H1 (cell line): ENCODE measurements at regions not wholly inside any gene's neighbourhood (a gene's known extent, or its start where the extent isn't known, plus 50 kb on each side); places are given as distances from the start of the nearest gene placed in this dataset.

ENCODE experiments used
- CTCF ChIA-PET: fragments of 300-600 bp; sonication (Branson Sonifier 250); formaldehyde crosslinking; loops from one replicate; lab custom pipeline; 2021; ENCODE audit not compliant: partially characterized antibody; lab: Charles Lee
- POLR2A ChIA-PET: fragments of 300-600 bp; sonication (Branson Sonifier 250); formaldehyde crosslinking; loops from one replicate; lab custom pipeline; 2021; ENCODE audit warnings: inconsistent platforms; ENCODE audit not compliant: partially characterized antibody; lab: Charles Lee
- DNase-seq, 2 experiments: peaks; one replicate each; pipeline versions ENCODE4 v3.0.0 to v3.0.0-alpha.2; 2010 to 2022; ENCODE audit warnings: low spot score in 2 of 2, low read depth in 1 of 2, mixed read lengths in 1 of 2
- FAIRE-seq: peaks from 2 replicates; lab custom pipeline; 2011; peaks lifted over from hg19 to GRCh38; lab: Jason Lieb, UNC
- H2AFZ ChIP-seq: 2 replicates; pipeline ENCODE4 v1.8.1; 2012; ENCODE audit warnings: low read length, inconsistent platforms
- H2AK5ac ChIP-seq: 2 replicates; pipeline ENCODE4 v1.6.1; 2013; ENCODE audit warnings: low read depth, low read length
- H2BK120ac ChIP-seq: replicated peaks from 2 replicates; pipeline ENCODE3; 2013; ENCODE audit warnings: low read depth, low read length, inconsistent platforms
- H2BK12ac ChIP-seq: 2 replicates; pipeline ENCODE4 v1.6.1; 2013; ENCODE audit warnings: low read depth, low read length
- H2BK15ac ChIP-seq: 2 replicates; pipeline ENCODE4 v1.6.1; 2013; ENCODE audit warnings: low read length
- H2BK20ac ChIP-seq: 2 replicates; pipeline ENCODE4 v1.6.1; 2013; ENCODE audit warnings: low read length
- H2BK5ac ChIP-seq: 2 replicates; pipeline ENCODE4 v1.6.1; 2013; ENCODE audit warnings: low read depth, low read length
- H3K14ac ChIP-seq: 2 replicates; pipeline ENCODE4 v1.6.1; 2013; ENCODE audit warnings: inconsistent platforms; ENCODE audit not compliant: insufficient read length
- H3K18ac ChIP-seq: 2 replicates; pipeline ENCODE4 v1.6.1; 2013; ENCODE audit warnings: low read length; ENCODE audit errors: extremely low read depth
- H3K23ac ChIP-seq: 2 replicates; pipeline ENCODE4 v1.6.1; 2013; ENCODE audit warnings: inconsistent platforms; ENCODE audit not compliant: insufficient read length
- H3K23me2 ChIP-seq: 2 replicates; pipeline ENCODE4 v1.6.1; 2013; ENCODE audit warnings: low read depth, low read length
- H3K27ac ChIP-seq: 2 replicates; pipeline ENCODE4 v1.6.1; 2011; ENCODE audit warnings: low read depth, low read length, inconsistent platforms
- H3K27me3 ChIP-seq, 4 experiments: replicated peaks in 1 of 4; 1 replicate in 1 of 4; 2 replicates in 3 of 4; pipeline versions ENCODE4 v1.6.1 to v1.8.1; 2011 to 2013; ENCODE audit warnings: low read length in 3 of 4, mild to moderate bottlenecking in 3 of 4, inconsistent platforms in 2 of 4, mixed read lengths in 2 of 4, moderate library complexity in 1 of 4; ENCODE audit not compliant: control insufficient read depth in 3 of 4, insufficient read depth in 3 of 4; ENCODE audit errors: extremely low read depth in 1 of 4
- H3K36me3 ChIP-seq, 4 experiments: 2 replicates each; pipeline versions ENCODE4 v1.6.1 to v1.8.1; 2011 to 2013; ENCODE audit warnings: mild to moderate bottlenecking in 4 of 4, low read length in 3 of 4, moderate library complexity in 2 of 4, control low read depth in 1 of 4, inconsistent platforms in 1 of 4; ENCODE audit not compliant: insufficient read depth in 4 of 4, control insufficient read depth in 2 of 4
- H3K4ac ChIP-seq: replicated peaks from 2 replicates; pipeline ENCODE3; 2013; ENCODE audit warnings: low read length, low read depth, mixed read lengths, inconsistent platforms; ENCODE audit not compliant: insufficient read length
- H3K4me1 ChIP-seq, 4 experiments: replicated peaks in 1 of 4; 1 replicate in 1 of 4; 2 replicates in 3 of 4; pipeline versions ENCODE4 v1.6.1 to v1.8.1; 2011 to 2013; ENCODE audit warnings: low read length in 3 of 4, inconsistent platforms in 2 of 4, mixed read lengths in 1 of 4; ENCODE audit not compliant: insufficient read depth in 4 of 4, control insufficient read depth in 3 of 4
- H3K4me2 ChIP-seq, 2 experiments: 2 replicates each; pipeline versions ENCODE4 v1.6.1 to v1.8.1; 2011 to 2013; ENCODE audit warnings: low read depth in 2 of 2, low read length in 2 of 2, control low read depth in 1 of 2, inconsistent platforms in 1 of 2, mild to moderate bottlenecking in 1 of 2; ENCODE audit not compliant: insufficient read depth in 1 of 2
- H3K4me3 ChIP-seq, 4 experiments: fragments of 200-600, 300-600 bp in 1 of 4; sonication (generic), shearing (Covaris generic), sonication (Bioruptor Twin) in 1 of 4; 2 replicates each; pipeline versions ENCODE4 v1.5.1 to v1.8.1; 2011 to 2016; ENCODE audit warnings: low read length in 4 of 4, low read depth in 3 of 4, control low read depth in 2 of 4, inconsistent platforms in 2 of 4, mild to moderate bottlenecking in 2 of 4, mixed read lengths in 1 of 4, moderate library complexity in 1 of 4; ENCODE audit not compliant: insufficient read depth in 2 of 4; ENCODE audit errors: extremely low read depth in 1 of 4
- H3K56ac ChIP-seq: replicated peaks from 2 replicates; pipeline ENCODE3; 2013; ENCODE audit warnings: low read depth, mild to moderate bottlenecking, mixed read lengths, low read length, inconsistent platforms; ENCODE audit not compliant: insufficient read length
- H3K79me1 ChIP-seq: 2 replicates; pipeline ENCODE4 v1.6.1; 2013; ENCODE audit warnings: low read depth, low read length, control low read depth
- H3K79me2 ChIP-seq, 2 experiments: 2 replicates each; pipeline versions ENCODE4 v1.6.1 to v1.8.1; 2012 to 2013; ENCODE audit warnings: low read length in 2 of 2, mild to moderate bottlenecking in 2 of 2, inconsistent platforms in 1 of 2; ENCODE audit not compliant: insufficient read depth in 2 of 2, control insufficient read depth in 1 of 2
- H3K9ac ChIP-seq, 4 experiments: replicated peaks in 1 of 4; 1 replicate in 1 of 4; 2 replicates in 3 of 4; pipeline versions ENCODE4 v1.6.1 to v1.8.1; 2011 to 2013; ENCODE audit warnings: low read depth in 3 of 4, low read length in 3 of 4, control low read depth in 2 of 4, mild to moderate bottlenecking in 2 of 4, moderate library complexity in 2 of 4, inconsistent platforms in 1 of 4; ENCODE audit errors: extremely low read depth in 1 of 4
- H3K9me3 ChIP-seq, 2 experiments: 2 replicates each; pipeline versions ENCODE4 v1.6.1 to v1.8.1; 2012 to 2013; ENCODE audit warnings: mild to moderate bottlenecking in 2 of 2, moderate library complexity in 2 of 2, control low read depth in 1 of 2, inconsistent platforms in 1 of 2, low read depth in 1 of 2, low read length in 1 of 2, mixed read lengths in 1 of 2; ENCODE audit not compliant: insufficient read depth in 2 of 2
- H4K20me1 ChIP-seq, 2 experiments: replicated peaks in 1 of 2; 2 replicates each; pipeline versions ENCODE3 to v1.8.1; 2011 to 2013; ENCODE audit warnings: inconsistent platforms in 2 of 2, low read length in 2 of 2, mild to moderate bottlenecking in 1 of 2; ENCODE audit not compliant: insufficient read depth in 2 of 2, control insufficient read depth in 1 of 2
- H4K5ac ChIP-seq: 2 replicates; pipeline ENCODE4 v1.6.1; 2013; ENCODE audit warnings: low read length, low read depth, mixed read lengths, inconsistent platforms; ENCODE audit not compliant: insufficient read length
- H4K8ac ChIP-seq: 2 replicates; pipeline ENCODE4 v1.8.0; 2013; ENCODE audit warnings: mild to moderate bottlenecking, moderate library complexity, low read length, inconsistent platforms; ENCODE audit not compliant: insufficient read depth; ENCODE audit errors: extremely low read depth
- H4K91ac ChIP-seq: replicated peaks from 2 replicates; pipeline ENCODE3; 2013; ENCODE audit warnings: low read length, mixed read lengths, inconsistent platforms; ENCODE audit not compliant: insufficient read length
- EZH2 ChIP-seq: fragments of 200-600 bp; sonication (generic); IDR thresholded peaks from 2 replicates; pipeline ENCODE4 v1.7.1; 2012; ENCODE audit warnings: low read depth, mild to moderate bottlenecking, moderate library complexity, low read length, inconsistent platforms; ENCODE audit not compliant: severe bottlenecking
- FOSL1 ChIP-seq: IDR thresholded peaks from 2 replicates; pipeline ENCODE4 v1.6.1; 2011; ENCODE audit warnings: mild to moderate bottlenecking, low read depth, low read length, moderate library complexity; ENCODE audit not compliant: insufficient read depth
- HDAC6 ChIP-seq: IDR thresholded peaks from one replicate; pipeline ENCODE4 v1.7.1; 2012; ENCODE audit warnings: low read depth, mild to moderate bottlenecking, inconsistent platforms, low read length, moderate library complexity
- NRF1 ChIP-seq: IDR thresholded peaks from 2 replicates; pipeline ENCODE4 v1.6.1; 2011; ENCODE audit warnings: mild to moderate bottlenecking, low read depth, low read length, improper control_type of control experiment
- RFX5 ChIP-seq: IDR thresholded peaks from 2 replicates; pipeline ENCODE4 v1.6.1; 2011; ENCODE audit warnings: low read depth, low read length, improper control_type of control experiment, borderline replicate concordance
- RNF2 ChIP-seq: fragments of 200-900, 300-1000 bp; sonication (generic); IDR thresholded peaks from 2 replicates; pipeline ENCODE4 v1.7.1; 2016; ENCODE audit warnings: borderline replicate concordance, low read depth, mild to moderate bottlenecking, antibody characterized with exemption, low read length; ENCODE audit not compliant: poor library complexity, severe bottlenecking; ENCODE audit errors: missing control alignments
- SIX5 ChIP-seq: IDR thresholded peaks from 2 replicates; pipeline ENCODE4 v1.6.1; 2011; ENCODE audit warnings: mild to moderate bottlenecking, low read depth, low read length
- SP1 ChIP-seq: IDR thresholded peaks from 2 replicates; pipeline ENCODE4 v1.6.1; 2011; ENCODE audit warnings: low read depth, low read length
- SP2 ChIP-seq: IDR thresholded peaks from 2 replicates; pipeline ENCODE4 v1.6.1; 2012; ENCODE audit warnings: mild to moderate bottlenecking, low read length, inconsistent platforms
- TAF1 ChIP-seq: IDR thresholded peaks from 2 replicates; pipeline ENCODE4 v1.6.1; 2011; ENCODE audit warnings: mild to moderate bottlenecking, low read depth, low read length
- TBP ChIP-seq: IDR thresholded peaks from 2 replicates; pipeline ENCODE4 v1.6.1; 2011; ENCODE audit warnings: low read depth, low read length, improper control_type of control experiment
- TCF12 ChIP-seq: IDR thresholded peaks from 2 replicates; pipeline ENCODE4 v1.6.1; 2011; ENCODE audit warnings: low read depth, mild to moderate bottlenecking, low read length
- USF2 ChIP-seq: IDR thresholded peaks from 2 replicates; pipeline ENCODE4 v1.6.1; 2011; ENCODE audit warnings: low read length, improper control_type of control experiment
- ZNF274 ChIP-seq: IDR thresholded peaks from 2 replicates; pipeline ENCODE4 v1.7.0; 2012; ENCODE audit warnings: low read length, borderline replicate concordance; ENCODE audit errors: extremely low read depth

- Histone ChIP-seq H3K27ac (no peak overlapping the region), H3K79me2 (no peaks in the 10 kb centered on the region), H2BK20ac (no peak overlapping the region), H2BK5ac (no peak overlapping the region; the same call in 1 of the 2 replicates), H4K91ac (no peak overlapping the region), H3K14ac (no peak overlapping the region), H2BK15ac (no peak overlapping the region), H3K9ac (no peak overlapping the region), H4K8ac (no peak overlapping the region), H3K56ac (no peak overlapping the region), H2BK12ac (no peak overlapping the region; the same call in 1 of the 2 replicates), H3K4ac (no peak overlapping the region), H3K79me1 (no peaks in the 10 kb centered on the region), H3K9me3 (peaks cover 0 to 3% of the 10 kb centered on the region in 2 experiments; a peak in 1 of 4 replicates), H3K36me3 (no peaks in the 10 kb centered on the region), H3K4me2 (no peak overlapping the region; a peak in 1 of 4 replicates), H3K27me3 (no peaks in the 10 kb centered on the region; a peak in 1 of 7 replicates), H4K20me1 (no peaks in the 10 kb centered on the region), H2BK120ac (no peak overlapping the region), H3K18ac (no peak overlapping the region), H2AK5ac (no peak overlapping the region), H3K4me3 (no peak overlapping the region), H3K4me1 (peaks cover 2 to 9% (median 4%) of the 10 kb centered on the region in 4 experiments; a peak in 4 of 7 replicates), H2AFZ (peak overlapping the region; percentile 76; the same call in 1 of the 2 replicates), H3K23me2 (no peaks in the 10 kb centered on the region), H4K5ac (no peak overlapping the region), H3K23ac (no peak overlapping the region)
- FAIRE-seq (peak; percentile 19), DNase-seq (no peak)
- ChIA-PET POLR2A (no interaction called here), CTCF (interaction anchor here (0.7 to 2.3 kb wide), 7 partner anchors 10 to 293 kb away, joined by 3 to 8 read pairs (median 3); no protein-coding TSS in a partner anchor)
- TF ChIP-seq TAF1 = no peak
- no peak for TF ChIP-seq TCF12
- TF ChIP-seq SIX5 = no peak
- TF ChIP-seq TBP = no peak
- no peak for TF ChIP-seq SP1
- TF ChIP-seq SP2 = no peak
- no peak for TF ChIP-seq ZNF274
- no peak for TF ChIP-seq USF2
- no peak for TF ChIP-seq RNF2
- no peak for TF ChIP-seq EZH2
- no peak for TF ChIP-seq RFX5
- TF ChIP-seq FOSL1 = no peak
- TF ChIP-seq NRF1 = no peak
- TF ChIP-seq HDAC6 = no peak
These were observed 308.7 kb downstream of the EMP1 start for GRCh38 chr12:13505224-13505623.
